HT-29 (cell line): ENCODE measurements at regions not wholly inside any gene's neighbourhood (a gene's known extent, or its start where the extent isn't known, plus 50 kb on each side); places are given as distances from the start of the nearest gene placed in this dataset.
"Not testable (repeated sequence)": the region's sequence is repeated elsewhere in the genome, so short reads cannot be mapped to it uniquely, and the experiment has no call there.

ENCODE experiments used
- DNase-seq: peaks from one replicate; pipeline ENCODE4 v3.0.0-alpha.2; 2015; ENCODE audit warnings: low spot score

GRCh38 chr4:29927895-29928294, 792.3 kb upstream of the PCDH7 start:
- no peak for DNase-seq

DNA sequence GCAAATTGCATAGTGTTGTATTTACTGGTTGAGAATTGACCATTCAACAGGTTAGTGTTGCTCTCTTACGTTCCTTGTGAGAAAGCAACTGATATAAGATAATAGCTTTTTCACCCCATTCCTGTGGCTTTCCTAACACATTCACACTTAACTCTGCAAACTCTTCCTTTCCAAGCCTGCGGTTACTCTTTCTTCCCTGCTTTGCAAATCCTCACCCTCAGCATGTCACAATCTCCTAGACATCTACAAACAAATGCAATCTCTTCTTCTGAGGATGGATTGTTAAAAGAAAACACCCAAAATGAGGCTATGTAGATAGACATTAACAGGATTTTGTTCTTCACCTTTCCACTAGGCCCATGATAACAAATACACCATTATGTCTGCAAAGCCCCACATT, 771.7 kb upstream of the PCDH7 start:
- DNase-seq = no peak

GRCh38 chr4:29948858-29949257, 771.3 kb upstream of the PCDH7 start:
- DNase-seq = no peak

DNA sequence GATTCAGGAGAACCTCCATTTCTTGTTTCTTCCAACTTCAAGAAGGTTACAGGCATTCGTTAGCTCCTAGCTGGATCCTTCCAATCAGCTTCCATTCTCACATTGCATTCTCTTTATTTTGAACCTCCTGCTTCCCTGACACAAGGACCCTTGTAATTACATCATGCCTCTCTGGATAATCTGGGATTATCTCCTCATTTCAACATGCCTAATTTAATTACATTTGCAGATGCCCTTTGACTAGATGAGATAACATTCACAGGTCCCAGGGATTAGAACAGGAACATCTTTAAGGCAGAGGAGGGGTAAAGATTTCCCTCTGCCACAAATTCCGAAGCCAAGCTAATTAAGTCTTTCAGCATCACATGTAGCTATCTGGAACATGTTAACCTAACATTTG, 753.8 kb upstream of the PCDH7 start:
- DNase-seq = no peak

- DNase-seq = peak; percentile 39
These were observed 749.5 kb upstream of the PCDH7 start for GRCh38 chr4:29970626-29971025.

DNA sequence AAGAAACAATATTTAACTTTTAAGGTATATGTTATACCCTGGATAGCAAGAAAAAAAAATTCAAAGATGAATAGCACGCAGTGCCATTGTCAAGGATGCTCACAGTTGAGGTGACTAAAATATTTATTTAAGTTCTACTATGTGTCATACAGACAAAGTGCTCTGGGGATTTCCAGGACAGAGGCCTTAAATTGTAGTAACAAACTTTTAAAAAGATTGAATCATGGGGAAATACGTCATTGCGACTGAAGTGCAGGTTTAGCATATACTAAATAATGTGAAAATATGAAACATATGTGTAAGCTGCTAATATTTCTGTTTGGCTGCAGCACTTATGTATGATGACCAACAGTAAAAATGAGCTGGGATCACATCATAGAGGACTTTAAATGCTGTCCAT, 748.0 kb upstream of the PCDH7 start:
- no peak for DNase-seq

DNA sequence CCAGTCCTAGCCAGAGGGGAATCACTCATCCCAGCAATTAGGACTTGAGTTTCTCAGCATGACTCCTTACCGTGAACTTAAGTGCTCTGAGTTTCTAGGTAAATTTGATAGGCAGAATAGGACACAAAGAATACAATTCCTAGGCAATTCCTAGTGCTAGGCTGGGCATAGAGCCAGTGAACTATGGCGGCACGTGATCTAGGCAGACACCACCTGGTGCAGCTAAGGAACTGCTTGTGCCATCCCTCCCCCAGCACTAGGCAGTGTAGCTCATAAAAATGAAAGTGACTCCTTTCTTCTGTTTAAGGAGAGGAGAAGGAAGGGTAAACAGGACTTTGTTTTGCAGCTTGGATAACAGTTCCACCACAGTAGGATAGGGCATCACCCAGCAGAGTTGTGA, 736.3 kb upstream of the PCDH7 start:
- DNase-seq = no peak

GRCh38 chr4:30001628-30002027, 718.5 kb upstream of the PCDH7 start:
- no peak for DNase-seq

- no peak for DNase-seq
These were observed 717.8 kb upstream of the PCDH7 start for GRCh38 chr4:30002341-30002740.

DNA sequence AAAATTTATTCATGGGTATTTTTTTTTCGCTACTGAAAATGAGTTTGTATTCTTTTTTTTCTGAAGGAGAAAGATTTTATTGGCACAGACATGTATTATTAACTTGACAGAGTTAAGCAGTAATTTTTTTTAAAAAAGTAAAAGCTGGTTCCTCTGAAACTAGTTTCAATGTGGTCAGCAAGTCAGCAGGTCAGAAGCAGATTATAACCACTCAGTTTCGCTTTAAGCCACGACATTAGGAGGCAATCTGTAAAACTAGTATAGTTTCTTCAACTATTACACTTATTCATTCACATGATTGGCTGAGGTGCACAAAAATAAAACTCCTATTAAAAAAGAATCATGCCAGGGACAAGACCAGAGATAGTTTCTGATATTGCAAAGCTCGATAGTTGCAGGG, 714.2 kb upstream of the PCDH7 start:
- no peak for DNase-seq

DNA sequence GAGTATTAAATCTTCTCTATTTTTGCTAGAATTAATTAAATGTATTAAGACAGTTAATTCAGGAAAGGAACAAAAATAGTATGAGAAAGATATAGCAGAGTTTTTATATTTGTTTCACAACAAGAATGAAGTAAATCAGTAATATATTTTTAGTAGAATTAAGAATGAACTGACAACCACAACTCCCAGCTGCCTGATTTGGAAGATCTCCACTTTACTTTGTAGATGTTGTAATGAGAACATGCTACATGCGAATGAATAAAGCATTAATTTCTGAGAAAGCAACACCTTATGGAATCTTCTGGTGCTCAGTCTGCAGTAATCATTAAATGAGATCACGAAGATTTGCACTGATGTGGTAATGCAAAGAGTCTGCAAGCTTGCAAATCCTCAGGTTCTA, 695.6 kb upstream of the PCDH7 start:
- DNase-seq = no peak

GRCh38 chr4:30028826-30029225, 691.3 kb upstream of the PCDH7 start:
- DNase-seq = no peak

DNA sequence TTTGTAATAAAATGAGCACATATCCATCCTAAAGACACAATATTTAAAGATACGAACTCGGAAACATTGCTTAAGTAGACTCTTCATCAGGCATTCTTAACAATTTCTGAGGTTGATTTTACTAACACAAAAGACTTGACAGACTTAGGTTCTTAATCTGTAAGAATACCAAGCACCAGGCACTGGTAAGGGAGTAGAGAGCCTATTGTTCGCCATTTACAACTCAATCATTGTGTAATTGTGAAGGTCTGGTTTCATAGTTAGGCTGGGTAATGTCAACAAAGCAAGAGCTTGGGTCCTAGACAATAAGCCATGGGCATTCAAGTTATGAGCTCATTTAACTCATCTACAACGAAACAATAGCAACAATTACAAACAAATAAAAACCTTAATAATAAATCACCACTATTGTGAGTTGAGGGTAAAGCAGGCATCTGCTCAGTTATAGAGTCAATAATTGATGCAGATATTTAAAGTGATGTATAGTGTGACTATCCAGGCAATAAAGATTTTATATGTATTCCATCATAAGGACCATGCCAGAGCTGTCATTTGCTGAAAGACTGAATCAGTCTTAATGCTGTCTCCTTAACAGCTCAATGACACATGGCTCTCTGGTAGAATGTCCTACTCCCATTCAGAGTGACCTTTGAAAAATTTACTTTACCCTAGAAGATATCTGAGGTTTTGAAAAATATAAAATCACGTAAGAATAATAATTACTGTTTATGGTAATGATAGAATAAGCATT, 664.0 kb upstream of the PCDH7 start:
- DNase-seq = no peak

DNA sequence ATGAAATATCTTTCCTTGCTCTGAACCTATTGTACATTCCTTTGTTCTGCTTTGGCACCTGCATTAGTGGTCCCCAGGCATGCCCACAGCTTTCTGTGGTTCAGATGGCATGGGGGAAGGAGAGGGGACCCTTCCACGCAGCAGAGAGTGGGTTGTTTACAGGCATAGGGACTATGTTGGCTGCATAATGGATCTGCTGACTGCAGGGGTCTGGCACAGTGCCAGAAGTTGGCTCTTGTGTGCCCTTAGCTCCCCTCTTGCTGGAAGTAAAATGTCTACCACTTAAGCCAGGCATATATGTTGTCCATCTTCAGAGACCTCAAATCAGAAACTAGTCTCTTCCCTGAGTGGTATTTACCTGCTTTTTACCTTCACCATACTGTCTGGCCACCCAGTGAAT, 651.9 kb upstream of the PCDH7 start:
- DNase-seq = no peak

- DNase-seq = no peak
These were observed 647.0 kb upstream of the PCDH7 start for GRCh38 chr4:30073011-30073710.

DNA sequence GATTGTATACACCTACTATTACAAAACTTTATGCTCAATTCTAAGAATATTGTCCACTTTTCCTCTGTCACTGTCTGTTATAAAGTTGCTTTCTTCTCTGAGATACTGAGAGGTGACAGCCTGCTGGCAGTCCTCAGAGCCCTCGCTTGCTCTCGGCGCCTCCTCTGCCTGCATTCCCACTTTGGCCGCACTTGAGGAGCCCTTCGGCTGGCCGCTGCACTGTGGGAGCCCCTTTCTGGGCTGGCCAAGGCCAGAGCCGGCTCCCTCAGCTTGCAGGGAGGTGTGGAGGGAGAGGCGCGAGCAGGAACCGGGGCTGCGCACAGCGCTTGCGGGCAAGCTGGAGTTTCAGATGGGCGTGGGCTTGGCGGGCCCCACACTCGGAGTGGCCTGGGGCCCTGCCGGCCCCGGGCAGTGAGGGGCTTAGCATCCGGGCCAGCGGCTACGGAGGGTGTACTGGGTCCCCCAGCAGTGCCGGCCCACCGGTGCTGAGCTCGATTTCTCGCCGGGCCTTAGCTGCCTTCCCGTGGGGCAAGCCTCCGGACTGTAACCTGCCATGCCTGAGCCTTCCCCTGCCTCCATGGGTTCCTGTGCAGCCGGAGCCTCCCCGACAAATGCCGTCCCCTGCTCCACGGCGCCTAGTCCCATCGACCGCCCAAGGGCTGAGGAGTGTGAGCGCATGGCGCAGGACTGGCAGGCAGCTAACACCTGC, 627.6 kb upstream of the PCDH7 start:
- DNase-seq = not testable (repeated sequence)

DNA sequence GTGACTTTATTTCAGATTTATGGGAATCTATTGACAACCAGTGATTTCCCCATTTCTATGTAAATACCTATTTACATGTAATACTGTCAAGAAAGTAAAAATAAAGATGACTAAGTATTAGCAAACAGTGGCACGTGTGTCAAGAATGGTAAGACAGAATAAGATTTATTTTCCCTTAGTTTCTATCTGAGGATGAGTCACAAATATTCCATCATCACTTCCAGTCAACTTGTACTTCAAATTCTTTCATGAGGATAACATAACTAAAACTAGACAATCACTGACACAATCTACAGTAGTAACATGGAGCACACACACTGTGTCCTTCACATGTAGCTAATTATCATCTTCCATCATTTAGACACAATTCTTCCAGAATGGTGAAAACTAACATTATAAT, 625.3 kb upstream of the PCDH7 start:
- DNase-seq = no peak

GRCh38 chr4:30103455-30103854, 616.7 kb upstream of the PCDH7 start:
- no peak for DNase-seq

DNA sequence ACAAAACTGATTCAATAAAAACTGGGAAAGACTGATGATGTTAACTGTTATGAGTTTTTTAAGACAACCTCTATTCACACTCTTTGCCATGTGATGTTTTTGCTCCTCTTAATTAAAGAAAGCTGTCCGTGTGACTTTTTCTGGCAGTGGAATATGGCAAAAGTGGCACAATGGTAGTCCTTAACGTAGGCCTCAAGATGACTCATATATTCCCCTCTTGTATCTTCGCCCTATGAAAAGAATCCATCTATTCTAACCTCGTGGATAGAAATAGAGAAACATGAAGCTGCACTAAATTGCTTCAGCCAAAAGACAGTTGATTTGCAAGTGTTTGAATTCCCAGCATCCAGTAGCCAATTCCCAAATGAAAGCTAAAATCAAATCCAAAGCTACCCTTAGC, 603.8 kb upstream of the PCDH7 start:
- no peak for DNase-seq

- DNase-seq = no peak
These were observed 602.7 kb upstream of the PCDH7 start for GRCh38 chr4:30117433-30117832.

GRCh38 chr4:30122711-30123110, 597.5 kb upstream of the PCDH7 start:
- no peak for DNase-seq

DNA sequence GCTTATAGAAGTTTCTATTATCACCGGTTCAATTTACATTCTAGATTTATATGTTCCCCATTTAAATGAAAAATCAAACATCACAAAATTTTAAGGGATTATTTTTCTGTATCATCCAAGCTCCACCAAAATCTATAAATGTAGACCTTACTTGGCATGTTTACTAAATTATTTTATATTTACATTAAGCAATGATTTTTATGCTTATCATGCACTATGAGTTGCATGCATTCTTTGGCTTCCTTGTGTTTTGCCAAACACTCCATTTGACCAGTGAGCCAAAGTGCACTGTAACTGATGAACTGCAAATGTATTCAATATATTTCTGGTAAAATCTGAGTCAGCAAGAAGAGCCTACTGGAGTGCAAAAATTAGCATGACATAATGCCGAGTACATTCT, 595.5 kb upstream of the PCDH7 start:
- DNase-seq = not testable (repeated sequence)

DNA sequence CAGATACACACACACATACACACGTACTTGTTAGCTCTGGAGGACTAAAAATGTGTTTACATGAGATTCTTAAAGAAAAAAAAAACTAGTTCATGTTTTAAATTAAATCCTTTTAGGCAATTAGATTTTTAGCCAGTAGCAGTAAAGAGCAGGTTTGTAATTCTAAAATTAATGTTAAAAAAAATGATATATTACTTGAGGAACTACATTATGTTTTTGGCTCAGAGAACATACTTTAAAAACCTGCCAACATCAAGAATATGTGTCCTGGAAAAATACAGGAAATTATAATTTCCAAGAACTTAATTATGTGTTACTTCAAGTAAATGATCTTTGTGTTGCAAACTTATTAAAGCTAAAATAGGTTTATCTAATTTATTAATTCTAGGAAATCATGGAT, 594.3 kb upstream of the PCDH7 start:
- DNase-seq = no peak
